ENCODE measurements at regions not wholly inside any gene's neighbourhood (a gene's known extent, or its start where the extent isn't known, plus 50 kb on each side); places are given as distances from the start of the nearest gene placed in this dataset.

GRCh38 chr2:167342769-167343168 is 454.5 kb downstream of the XIRP2 start:
- no peak overlapping the region for H3K4me3 ChIP-seq (replicated peaks; ENCODE audit: low read depth, low read length)
- TF ChIP-seq CTCF (IDR thresholded peaks at IDR 0.05; ENCODE audit: low read depth, low read length, missing control alignments) = no peak
- no peak for DNase-seq (ENCODE audit: extremely low read depth, low read depth)

- H3K4me3 ChIP-seq (replicated peaks; ENCODE audit: low read depth, low read length) = no peak overlapping the region
- no peak for DNase-seq (ENCODE audit: extremely low read depth, low read depth)
- no peak for TF ChIP-seq CTCF (IDR thresholded peaks at IDR 0.05; ENCODE audit: low read depth, low read length, missing control alignments)
Measured at GRCh38 chr2:167340322-167340721, 452.0 kb downstream of the XIRP2 start.

- TF ChIP-seq CTCF (IDR thresholded peaks at IDR 0.05; ENCODE audit: low read depth, low read length, missing control alignments) = no peak
- H3K4me3 ChIP-seq (replicated peaks; ENCODE audit: low read depth, low read length) = no peak overlapping the region
- no peak for DNase-seq (ENCODE audit: extremely low read depth, low read depth)
Measured at GRCh38 chr2:167336213-167336612, 447.9 kb downstream of the XIRP2 start.

GRCh38 chr2:167335541-167335992 is 447.3 kb downstream of the XIRP2 start:
- H3K4me3 ChIP-seq (replicated peaks; ENCODE audit: low read depth, low read length) = no peak overlapping the region
- no peak for DNase-seq (ENCODE audit: extremely low read depth, low read depth)
- no peak for TF ChIP-seq CTCF (IDR thresholded peaks at IDR 0.05; ENCODE audit: low read depth, low read length, missing control alignments)

- no peak overlapping the region for H3K4me3 ChIP-seq (replicated peaks; ENCODE audit: low read depth, low read length)
- DNase-seq (ENCODE audit: extremely low read depth, low read depth) = no peak
- TF ChIP-seq CTCF (IDR thresholded peaks at IDR 0.05; ENCODE audit: low read depth, low read length, missing control alignments) = no peak
Measured at GRCh38 chr2:167334146-167334742, 446.0 kb downstream of the XIRP2 start.

- no peak for TF ChIP-seq CTCF (IDR thresholded peaks at IDR 0.05; ENCODE audit: low read depth, low read length, missing control alignments)
- no peak overlapping the region for H3K4me3 ChIP-seq (replicated peaks; ENCODE audit: low read depth, low read length)
- DNase-seq (ENCODE audit: extremely low read depth, low read depth) = no peak
Measured at GRCh38 chr2:167333245-167333644, 445.0 kb downstream of the XIRP2 start.

GRCh38 chr2:167332358-167332757 is 444.1 kb downstream of the XIRP2 start:
- no peak overlapping the region for H3K4me3 ChIP-seq (replicated peaks; ENCODE audit: low read depth, low read length)
- TF ChIP-seq CTCF (IDR thresholded peaks at IDR 0.05; ENCODE audit: low read depth, low read length, missing control alignments) = no peak
- no peak for DNase-seq (ENCODE audit: extremely low read depth, low read depth)
